ENCODE measurements at regions not wholly inside any gene's neighbourhood (a gene's known extent, or its start where the extent isn't known, plus 50 kb on each side); places are given as distances from the start of the nearest gene placed in this dataset.

DNA sequence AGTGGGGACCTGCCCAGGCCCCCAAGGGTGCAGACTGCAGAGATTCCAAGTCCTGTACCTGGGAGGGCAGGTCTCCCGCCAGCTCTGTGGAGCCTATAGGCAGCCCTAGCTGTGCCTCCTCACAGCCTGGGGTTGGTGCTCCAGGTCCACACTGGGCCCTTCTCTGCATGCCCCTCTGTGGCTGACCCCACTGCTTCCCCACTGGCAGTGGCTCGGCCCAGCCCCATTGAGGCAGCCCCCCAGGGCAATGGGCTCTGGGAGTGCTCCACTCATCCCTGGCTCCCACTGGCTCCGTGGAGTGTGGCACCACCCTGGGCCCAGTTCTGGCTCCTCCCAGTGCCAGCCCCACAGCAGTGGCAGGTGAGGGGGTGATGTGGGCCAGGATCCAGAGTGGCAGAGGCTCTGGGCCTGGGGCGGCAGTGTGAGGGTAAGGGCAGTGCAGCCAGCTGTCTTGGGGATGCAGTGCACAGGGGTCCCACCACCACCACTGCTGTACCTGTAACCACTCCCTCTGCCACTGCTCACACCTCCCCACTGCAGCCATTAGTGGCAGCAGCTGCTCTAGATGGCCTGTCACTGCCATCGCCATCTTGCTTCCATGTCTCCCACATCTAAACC, 312.2 kb downstream of the GPM6A start:
- Histone ChIP-seq H3K4me1 (replicated peaks in 1 of 2) (no peaks in the 10 kb centered on the region), H3K4me3 (no peak overlapping the region), H3K27me3 (no peaks in the 10 kb centered on the region), H3K9me3 (replicated peaks in 1 of 3) (no peaks in the 10 kb centered on the region), H3K27ac (no peak overlapping the region), H3K36me3 (replicated peaks in 1 of 2) (no peaks in the 10 kb centered on the region)
- 81 to 87% (median 86%) methylated on average over 3 to 5 of the region's 5 CpGs for WGBS, 4 donors
- TF ChIP-seq, protein P1, sequence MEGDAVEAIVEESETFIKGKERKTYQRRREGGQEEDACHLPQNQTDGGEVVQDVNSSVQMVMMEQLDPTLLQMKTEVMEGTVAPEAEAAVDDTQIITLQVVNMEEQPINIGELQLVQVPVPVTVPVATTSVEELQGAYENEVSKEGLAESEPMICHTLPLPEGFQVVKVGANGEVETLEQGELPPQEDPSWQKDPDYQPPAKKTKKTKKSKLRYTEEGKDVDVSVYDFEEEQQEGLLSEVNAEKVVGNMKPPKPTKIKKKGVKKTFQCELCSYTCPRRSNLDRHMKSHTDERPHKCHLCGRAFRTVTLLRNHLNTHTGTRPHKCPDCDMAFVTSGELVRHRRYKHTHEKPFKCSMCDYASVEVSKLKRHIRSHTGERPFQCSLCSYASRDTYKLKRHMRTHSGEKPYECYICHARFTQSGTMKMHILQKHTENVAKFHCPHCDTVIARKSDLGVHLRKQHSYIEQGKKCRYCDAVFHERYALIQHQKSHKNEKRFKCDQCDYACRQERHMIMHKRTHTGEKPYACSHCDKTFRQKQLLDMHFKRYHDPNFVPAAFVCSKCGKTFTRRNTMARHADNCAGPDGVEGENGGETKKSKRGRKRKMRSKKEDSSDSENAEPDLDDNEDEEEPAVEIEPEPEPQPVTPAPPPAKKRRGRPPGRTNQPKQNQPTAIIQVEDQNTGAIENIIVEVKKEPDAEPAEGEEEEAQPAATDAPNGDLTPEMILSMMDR (IDR thresholded peaks at IDR 0.05), result no peak
- no peak for TF ChIP-seq POLR2A (IDR thresholded peaks at IDR 0.05)
- intact Hi-C loops (cut with DNase I), result no loop called here
- no peak for DNase-seq

GRCh38 chr4:175504318-175504717, 307.7 kb downstream of the GPM6A start:
- Histone ChIP-seq H3K27ac (no peak overlapping the region), H3K27me3 (no peaks in the 10 kb centered on the region), H3K4me3 (no peak overlapping the region), H3K9me3 (replicated peaks in 1 of 3) (no peaks in the 10 kb centered on the region), H3K36me3 (replicated peaks in 1 of 2) (no peaks in the 10 kb centered on the region), H3K4me1 (replicated peaks in 1 of 2) (no peaks in the 10 kb centered on the region)
- TF ChIP-seq POLR2A (IDR thresholded peaks at IDR 0.05), result no peak
- TF ChIP-seq, protein P1 (IDR thresholded peaks at IDR 0.05), result no peak
- no peak for DNase-seq
- intact Hi-C loops (cut with DNase I), result no loop called here

- Histone ChIP-seq H3K4me3 (no peak overlapping the region), H3K4me1 (replicated peaks in 1 of 2) (no peaks in the 10 kb centered on the region), H3K27ac (no peak overlapping the region), H3K9me3 (replicated peaks in 1 of 3) (no peaks in the 10 kb centered on the region), H3K27me3 (no peaks in the 10 kb centered on the region), H3K36me3 (replicated peaks in 1 of 2) (no peaks in the 10 kb centered on the region)
- intact Hi-C loops (cut with DNase I), result no loop called here
- 55 to 77% (median 64%) methylated on average over 2 of the region's 2 CpGs for WGBS, 4 donors
- TF ChIP-seq, protein P1 (IDR thresholded peaks at IDR 0.05), result no peak
- TF ChIP-seq POLR2A (IDR thresholded peaks at IDR 0.05), result no peak
- DNase-seq, result no peak
Observed at GRCh38 chr4:175509320-175509719, 302.7 kb downstream of the GPM6A start.

GRCh38 chr4:175511861-175512260, 300.2 kb downstream of the GPM6A start:
- TF ChIP-seq POLR2A (IDR thresholded peaks at IDR 0.05), result no peak
- TF ChIP-seq, protein P1 (IDR thresholded peaks at IDR 0.05), result no peak
- H3K4me1 ChIP-seq (replicated peaks in 1 of 2), result no peaks in the 10 kb centered on the region
- no peaks in the 10 kb centered on the region for H3K27me3 ChIP-seq
- 90 to 95% (median 92%) methylated on average over 1 of the region's 1 CpG for WGBS, 4 donors
- no peaks in the 10 kb centered on the region for H3K36me3 ChIP-seq (replicated peaks in 1 of 2)
- no peak overlapping the region for H3K4me3 ChIP-seq
- intact Hi-C loops (cut with DNase I), result no loop called here
- no peak for DNase-seq
- H3K27ac ChIP-seq, result no peak overlapping the region
- H3K9me3 ChIP-seq (replicated peaks in 1 of 3), result no peaks in the 10 kb centered on the region

All from adrenal gland (tissue), 9 donors.